ENCODE measurements at regions not wholly inside any gene's neighbourhood (a gene's known extent, or its start where the extent isn't known, plus 50 kb on each side); places are given as distances from the start of the nearest gene placed in this dataset.

DNA sequence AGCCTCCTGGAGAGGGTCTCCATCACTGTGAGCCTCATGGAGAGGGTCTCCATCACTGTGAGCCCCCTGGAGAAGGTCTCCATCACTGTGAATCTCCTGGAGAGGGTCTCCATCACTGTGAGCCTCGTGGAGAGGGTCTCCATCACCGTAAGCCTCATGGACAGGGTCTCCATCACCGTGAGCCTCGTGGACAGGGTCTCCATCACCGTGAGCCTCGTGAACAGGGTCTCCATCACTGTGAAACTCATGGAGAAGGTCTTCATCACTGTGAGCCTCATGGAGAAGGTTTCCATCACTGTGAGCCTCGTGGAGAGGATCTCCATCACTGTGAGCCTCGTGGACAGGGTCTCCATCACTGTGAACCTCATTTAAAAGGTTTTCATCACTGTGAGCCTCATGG is 140.0 kb downstream of the ERMARD start:
- no peak overlapping the region for H3K4me3 ChIP-seq
- no peaks in the 10 kb centered on the region for H3K27me3 ChIP-seq
- H3K4me1 ChIP-seq (ENCODE audit: low read depth), result no peaks in the 10 kb centered on the region
- H3K27ac ChIP-seq, result no peak overlapping the region
- DNase-seq (ENCODE audit: low read depth in 1 of 2, low spot score in 1 of 2), result no peak
- no peaks in the 10 kb centered on the region for H3K36me3 ChIP-seq
- no peaks in the 10 kb centered on the region for H3K9me3 ChIP-seq (ENCODE audit: low read depth)
- TF ChIP-seq, protein P1, sequence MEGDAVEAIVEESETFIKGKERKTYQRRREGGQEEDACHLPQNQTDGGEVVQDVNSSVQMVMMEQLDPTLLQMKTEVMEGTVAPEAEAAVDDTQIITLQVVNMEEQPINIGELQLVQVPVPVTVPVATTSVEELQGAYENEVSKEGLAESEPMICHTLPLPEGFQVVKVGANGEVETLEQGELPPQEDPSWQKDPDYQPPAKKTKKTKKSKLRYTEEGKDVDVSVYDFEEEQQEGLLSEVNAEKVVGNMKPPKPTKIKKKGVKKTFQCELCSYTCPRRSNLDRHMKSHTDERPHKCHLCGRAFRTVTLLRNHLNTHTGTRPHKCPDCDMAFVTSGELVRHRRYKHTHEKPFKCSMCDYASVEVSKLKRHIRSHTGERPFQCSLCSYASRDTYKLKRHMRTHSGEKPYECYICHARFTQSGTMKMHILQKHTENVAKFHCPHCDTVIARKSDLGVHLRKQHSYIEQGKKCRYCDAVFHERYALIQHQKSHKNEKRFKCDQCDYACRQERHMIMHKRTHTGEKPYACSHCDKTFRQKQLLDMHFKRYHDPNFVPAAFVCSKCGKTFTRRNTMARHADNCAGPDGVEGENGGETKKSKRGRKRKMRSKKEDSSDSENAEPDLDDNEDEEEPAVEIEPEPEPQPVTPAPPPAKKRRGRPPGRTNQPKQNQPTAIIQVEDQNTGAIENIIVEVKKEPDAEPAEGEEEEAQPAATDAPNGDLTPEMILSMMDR (IDR thresholded peaks at IDR 0.05; ENCODE audit: low read depth, low read length), result no peak

DNA sequence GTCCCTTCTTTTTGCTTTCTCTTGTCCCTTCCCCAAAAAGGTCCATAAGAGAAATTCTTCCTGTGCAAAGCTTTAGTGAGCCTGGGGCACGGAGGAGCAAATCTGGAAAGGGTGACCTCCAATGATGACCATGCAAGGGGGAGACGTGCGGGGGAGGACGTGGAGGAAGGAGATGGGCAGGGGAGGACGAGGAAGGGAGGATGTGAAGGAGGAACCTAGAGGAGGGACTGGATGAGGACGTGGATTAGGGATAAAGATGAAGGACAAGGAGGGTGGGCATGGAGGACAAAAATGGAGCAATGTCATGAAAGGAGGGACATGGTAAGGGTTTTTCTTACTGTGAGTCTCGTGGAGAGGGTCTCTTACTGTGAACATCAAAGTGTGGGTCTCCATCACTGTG is 139.5 kb downstream of the ERMARD start:
- H3K9me3 ChIP-seq (ENCODE audit: low read depth), result no peaks in the 10 kb centered on the region
- DNase-seq (ENCODE audit: low read depth in 1 of 2, low spot score in 1 of 2), result no peak
- H3K4me1 ChIP-seq (ENCODE audit: low read depth), result no peaks in the 10 kb centered on the region
- H3K4me3 ChIP-seq, result no peak overlapping the region
- no peaks in the 10 kb centered on the region for H3K27me3 ChIP-seq
- TF ChIP-seq, protein P1 (IDR thresholded peaks at IDR 0.05; ENCODE audit: low read depth, low read length), result no peak
- no peak overlapping the region for H3K27ac ChIP-seq
- no peaks in the 10 kb centered on the region for H3K36me3 ChIP-seq

DNA sequence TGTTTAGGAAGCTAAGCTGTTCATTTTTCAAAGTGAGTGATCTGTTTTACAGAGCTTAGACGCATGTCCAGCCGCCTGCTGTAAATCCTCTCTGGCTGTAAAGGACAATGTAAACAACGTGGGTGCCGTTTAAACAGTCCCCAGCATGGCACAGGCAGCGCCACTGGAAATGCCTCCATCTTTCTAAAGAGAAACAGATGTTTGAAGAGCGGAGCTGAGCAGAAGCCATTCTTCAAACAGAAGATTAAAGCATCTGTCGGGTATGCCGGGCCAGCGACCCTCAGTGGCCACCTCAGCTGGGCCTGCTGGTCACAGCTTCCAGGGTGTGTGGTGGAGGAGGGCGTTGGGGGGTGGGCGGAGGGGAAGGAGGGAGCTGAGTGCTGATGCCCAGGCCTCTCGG is 138.6 kb downstream of the ERMARD start:
- Histone ChIP-seq H3K27ac (no peak overlapping the region), H3K9me3 (ENCODE audit: low read depth) (no peaks in the 10 kb centered on the region), H3K4me3 (no peak overlapping the region), H3K36me3 (no peaks in the 10 kb centered on the region), H3K27me3 (no peaks in the 10 kb centered on the region), H3K4me1 (ENCODE audit: low read depth) (no peaks in the 10 kb centered on the region)
- no peak for DNase-seq (ENCODE audit: low read depth in 1 of 2, low spot score in 1 of 2)
- TF ChIP-seq, protein P1 (IDR thresholded peaks at IDR 0.05; ENCODE audit: low read depth, low read length), result no peak

DNA sequence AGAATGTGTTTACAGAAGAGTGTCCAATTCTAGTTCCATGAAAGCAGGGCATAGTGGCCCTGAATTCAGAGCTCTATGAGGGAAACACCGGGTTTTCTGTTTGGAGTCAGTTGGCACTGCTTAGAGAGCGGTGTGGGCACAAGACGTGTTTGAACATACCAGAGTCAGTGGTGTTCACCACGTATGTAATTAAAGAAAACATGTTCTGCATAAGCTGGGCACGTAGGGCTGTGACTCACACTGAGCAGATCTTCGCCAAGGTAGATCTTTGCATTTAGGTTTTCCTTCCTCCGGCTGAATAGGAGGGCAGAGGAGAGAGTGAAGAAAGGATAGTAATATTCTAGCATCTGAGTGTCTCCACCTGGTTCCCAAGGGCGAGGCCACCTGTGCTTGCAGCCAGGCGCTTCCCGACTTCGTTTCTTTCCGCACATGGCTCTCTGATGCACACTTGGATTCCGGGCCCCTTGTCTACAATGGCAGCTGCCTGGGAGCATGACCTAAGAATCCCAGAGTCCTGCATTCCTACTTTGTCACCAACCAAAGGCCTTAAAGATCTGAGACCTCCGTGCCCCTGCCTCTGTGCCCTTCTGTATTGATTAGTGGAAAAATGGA is 136.2 kb downstream of the ERMARD start:
- H3K27me3 ChIP-seq, result no peaks in the 10 kb centered on the region
- no peak overlapping the region for H3K27ac ChIP-seq
- TF ChIP-seq, protein P1 (IDR thresholded peaks at IDR 0.05; ENCODE audit: low read depth, low read length), result no peak
- H3K9me3 ChIP-seq (ENCODE audit: low read depth), result no peaks in the 10 kb centered on the region
- H3K36me3 ChIP-seq, result no peaks in the 10 kb centered on the region
- DNase-seq (ENCODE audit: low read depth in 1 of 2, low spot score in 1 of 2), result no peak
- no peaks in the 10 kb centered on the region for H3K4me1 ChIP-seq (ENCODE audit: low read depth)
- H3K4me3 ChIP-seq, result no peak overlapping the region

DNA sequence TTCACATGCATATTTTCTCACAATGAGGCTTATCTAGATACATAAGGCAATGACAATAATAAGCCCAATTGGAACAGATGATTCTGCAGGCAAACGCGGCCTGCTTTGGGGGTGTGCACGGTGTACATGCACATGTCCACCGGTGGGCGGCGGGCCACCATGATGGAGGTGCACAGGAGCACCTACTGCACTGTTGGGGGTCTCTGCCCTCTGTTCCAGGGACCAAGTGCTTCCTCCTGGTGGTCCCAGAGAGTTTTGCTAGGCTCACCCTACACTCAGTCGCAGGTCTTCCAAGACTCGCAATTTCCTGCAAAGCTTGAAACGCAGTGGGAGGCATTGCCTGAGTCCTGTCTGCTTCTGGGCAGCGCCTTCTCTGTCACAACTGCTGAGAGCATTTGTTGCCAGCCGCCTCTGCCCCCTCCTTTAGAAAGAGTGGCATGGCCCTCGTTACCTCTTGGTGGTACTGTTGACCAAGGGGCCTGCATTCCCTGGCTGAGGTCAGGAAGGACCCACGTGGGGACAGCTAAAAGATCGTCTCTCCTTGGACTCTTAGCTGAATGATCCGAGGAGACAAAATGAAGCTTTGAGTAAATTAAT is 135.3 kb downstream of the ERMARD start:
- Histone ChIP-seq H3K4me3 (no peak overlapping the region), H3K9me3 (ENCODE audit: low read depth) (no peaks in the 10 kb centered on the region), H3K27ac (no peak overlapping the region), H3K36me3 (no peaks in the 10 kb centered on the region), H3K4me1 (ENCODE audit: low read depth) (no peaks in the 10 kb centered on the region), H3K27me3 (no peaks in the 10 kb centered on the region)
- DNase-seq (ENCODE audit: low read depth in 1 of 2, low spot score in 1 of 2), result no peak
- TF ChIP-seq, protein P1 (IDR thresholded peaks at IDR 0.05; ENCODE audit: low read depth, low read length), result no peak
